H1 (cell line): ENCODE measurements at regions not wholly inside any gene's neighbourhood (a gene's known extent, or its start where the extent isn't known, plus 50 kb on each side); places are given as distances from the start of the nearest gene placed in this dataset.

ENCODE experiments used
- CTCF ChIA-PET: fragments of 300-600 bp; sonication (Branson Sonifier 250); formaldehyde crosslinking; loops from one replicate; lab custom pipeline; 2021; ENCODE audit not compliant: partially characterized antibody; lab: Charles Lee
- POLR2A ChIA-PET: fragments of 300-600 bp; sonication (Branson Sonifier 250); formaldehyde crosslinking; loops from one replicate; lab custom pipeline; 2021; ENCODE audit warnings: inconsistent platforms; ENCODE audit not compliant: partially characterized antibody; lab: Charles Lee
- DNase-seq, 2 experiments: peaks; one replicate each; pipeline versions ENCODE4 v3.0.0 to v3.0.0-alpha.2; 2010 to 2022; ENCODE audit warnings: low spot score in 2 of 2, low read depth in 1 of 2, mixed read lengths in 1 of 2
- FAIRE-seq: peaks from 2 replicates; lab custom pipeline; 2011; peaks lifted over from hg19 to GRCh38; lab: Jason Lieb, UNC
- H2AFZ ChIP-seq: 2 replicates; pipeline ENCODE4 v1.8.1; 2012; ENCODE audit warnings: low read length, inconsistent platforms
- H2AK5ac ChIP-seq: 2 replicates; pipeline ENCODE4 v1.6.1; 2013; ENCODE audit warnings: low read depth, low read length
- H2BK120ac ChIP-seq: replicated peaks from 2 replicates; pipeline ENCODE3; 2013; ENCODE audit warnings: low read depth, low read length, inconsistent platforms
- H2BK12ac ChIP-seq: 2 replicates; pipeline ENCODE4 v1.6.1; 2013; ENCODE audit warnings: low read depth, low read length
- H2BK15ac ChIP-seq: 2 replicates; pipeline ENCODE4 v1.6.1; 2013; ENCODE audit warnings: low read length
- H2BK20ac ChIP-seq: 2 replicates; pipeline ENCODE4 v1.6.1; 2013; ENCODE audit warnings: low read length
- H2BK5ac ChIP-seq: 2 replicates; pipeline ENCODE4 v1.6.1; 2013; ENCODE audit warnings: low read depth, low read length
- H3K14ac ChIP-seq: 2 replicates; pipeline ENCODE4 v1.6.1; 2013; ENCODE audit warnings: inconsistent platforms; ENCODE audit not compliant: insufficient read length
- H3K18ac ChIP-seq: 2 replicates; pipeline ENCODE4 v1.6.1; 2013; ENCODE audit warnings: low read length; ENCODE audit errors: extremely low read depth
- H3K23ac ChIP-seq: 2 replicates; pipeline ENCODE4 v1.6.1; 2013; ENCODE audit warnings: inconsistent platforms; ENCODE audit not compliant: insufficient read length
- H3K23me2 ChIP-seq: 2 replicates; pipeline ENCODE4 v1.6.1; 2013; ENCODE audit warnings: low read depth, low read length
- H3K27ac ChIP-seq: 2 replicates; pipeline ENCODE4 v1.6.1; 2011; ENCODE audit warnings: low read depth, low read length, inconsistent platforms
- H3K27me3 ChIP-seq, 4 experiments: replicated peaks in 1 of 4; 1 replicate in 1 of 4; 2 replicates in 3 of 4; pipeline versions ENCODE4 v1.6.1 to v1.8.1; 2011 to 2013; ENCODE audit warnings: low read length in 3 of 4, mild to moderate bottlenecking in 3 of 4, inconsistent platforms in 2 of 4, mixed read lengths in 2 of 4, moderate library complexity in 1 of 4; ENCODE audit not compliant: control insufficient read depth in 3 of 4, insufficient read depth in 3 of 4; ENCODE audit errors: extremely low read depth in 1 of 4
- H3K36me3 ChIP-seq, 4 experiments: 2 replicates each; pipeline versions ENCODE4 v1.6.1 to v1.8.1; 2011 to 2013; ENCODE audit warnings: mild to moderate bottlenecking in 4 of 4, low read length in 3 of 4, moderate library complexity in 2 of 4, control low read depth in 1 of 4, inconsistent platforms in 1 of 4; ENCODE audit not compliant: insufficient read depth in 4 of 4, control insufficient read depth in 2 of 4
- H3K4ac ChIP-seq: replicated peaks from 2 replicates; pipeline ENCODE3; 2013; ENCODE audit warnings: low read length, low read depth, mixed read lengths, inconsistent platforms; ENCODE audit not compliant: insufficient read length
- H3K4me1 ChIP-seq, 4 experiments: replicated peaks in 1 of 4; 1 replicate in 1 of 4; 2 replicates in 3 of 4; pipeline versions ENCODE4 v1.6.1 to v1.8.1; 2011 to 2013; ENCODE audit warnings: low read length in 3 of 4, inconsistent platforms in 2 of 4, mixed read lengths in 1 of 4; ENCODE audit not compliant: insufficient read depth in 4 of 4, control insufficient read depth in 3 of 4
- H3K4me2 ChIP-seq, 2 experiments: 2 replicates each; pipeline versions ENCODE4 v1.6.1 to v1.8.1; 2011 to 2013; ENCODE audit warnings: low read depth in 2 of 2, low read length in 2 of 2, control low read depth in 1 of 2, inconsistent platforms in 1 of 2, mild to moderate bottlenecking in 1 of 2; ENCODE audit not compliant: insufficient read depth in 1 of 2
- H3K4me3 ChIP-seq, 4 experiments: fragments of 200-600, 300-600 bp in 1 of 4; sonication (generic), shearing (Covaris generic), sonication (Bioruptor Twin) in 1 of 4; 2 replicates each; pipeline versions ENCODE4 v1.5.1 to v1.8.1; 2011 to 2016; ENCODE audit warnings: low read length in 4 of 4, low read depth in 3 of 4, control low read depth in 2 of 4, inconsistent platforms in 2 of 4, mild to moderate bottlenecking in 2 of 4, mixed read lengths in 1 of 4, moderate library complexity in 1 of 4; ENCODE audit not compliant: insufficient read depth in 2 of 4; ENCODE audit errors: extremely low read depth in 1 of 4
- H3K56ac ChIP-seq: replicated peaks from 2 replicates; pipeline ENCODE3; 2013; ENCODE audit warnings: low read depth, mild to moderate bottlenecking, mixed read lengths, low read length, inconsistent platforms; ENCODE audit not compliant: insufficient read length
- H3K79me1 ChIP-seq: 2 replicates; pipeline ENCODE4 v1.6.1; 2013; ENCODE audit warnings: low read depth, low read length, control low read depth
- H3K79me2 ChIP-seq, 2 experiments: 2 replicates each; pipeline versions ENCODE4 v1.6.1 to v1.8.1; 2012 to 2013; ENCODE audit warnings: low read length in 2 of 2, mild to moderate bottlenecking in 2 of 2, inconsistent platforms in 1 of 2; ENCODE audit not compliant: insufficient read depth in 2 of 2, control insufficient read depth in 1 of 2
- H3K9ac ChIP-seq, 4 experiments: replicated peaks in 1 of 4; 1 replicate in 1 of 4; 2 replicates in 3 of 4; pipeline versions ENCODE4 v1.6.1 to v1.8.1; 2011 to 2013; ENCODE audit warnings: low read depth in 3 of 4, low read length in 3 of 4, control low read depth in 2 of 4, mild to moderate bottlenecking in 2 of 4, moderate library complexity in 2 of 4, inconsistent platforms in 1 of 4; ENCODE audit errors: extremely low read depth in 1 of 4
- H3K9me3 ChIP-seq, 2 experiments: 2 replicates each; pipeline versions ENCODE4 v1.6.1 to v1.8.1; 2012 to 2013; ENCODE audit warnings: mild to moderate bottlenecking in 2 of 2, moderate library complexity in 2 of 2, control low read depth in 1 of 2, inconsistent platforms in 1 of 2, low read depth in 1 of 2, low read length in 1 of 2, mixed read lengths in 1 of 2; ENCODE audit not compliant: insufficient read depth in 2 of 2
- H4K20me1 ChIP-seq, 2 experiments: replicated peaks in 1 of 2; 2 replicates each; pipeline versions ENCODE3 to v1.8.1; 2011 to 2013; ENCODE audit warnings: inconsistent platforms in 2 of 2, low read length in 2 of 2, mild to moderate bottlenecking in 1 of 2; ENCODE audit not compliant: insufficient read depth in 2 of 2, control insufficient read depth in 1 of 2
- H4K5ac ChIP-seq: 2 replicates; pipeline ENCODE4 v1.6.1; 2013; ENCODE audit warnings: low read length, low read depth, mixed read lengths, inconsistent platforms; ENCODE audit not compliant: insufficient read length
- H4K8ac ChIP-seq: 2 replicates; pipeline ENCODE4 v1.8.0; 2013; ENCODE audit warnings: mild to moderate bottlenecking, moderate library complexity, low read length, inconsistent platforms; ENCODE audit not compliant: insufficient read depth; ENCODE audit errors: extremely low read depth
- H4K91ac ChIP-seq: replicated peaks from 2 replicates; pipeline ENCODE3; 2013; ENCODE audit warnings: low read length, mixed read lengths, inconsistent platforms; ENCODE audit not compliant: insufficient read length
- ATF2 ChIP-seq: IDR thresholded peaks from 2 replicates; pipeline ENCODE4 v1.6.1; 2012; ENCODE audit warnings: low read length, inconsistent platforms
- CHD2 ChIP-seq: IDR thresholded peaks from 2 replicates; pipeline ENCODE4 v1.6.1; 2012; ENCODE audit warnings: low read length, improper control_type of control experiment
- CTBP2 ChIP-seq: IDR thresholded peaks from 2 replicates; pipeline ENCODE4 v1.7.0; 2011; ENCODE audit warnings: borderline replicate concordance, mild to moderate bottlenecking, moderate library complexity, mixed read lengths, low read length; ENCODE audit not compliant: insufficient read depth, insufficient read length
- CTCF ChIP-seq, 3 experiments: IDR thresholded peaks; 1 replicate in 2 of 3; 2 replicates in 1 of 3; pipeline versions ENCODE4 v1.5.1 to v1.6.1; 2011; ENCODE audit warnings: low read length in 3 of 3, mild to moderate bottlenecking in 3 of 3, inconsistent platforms in 2 of 3, low read depth in 1 of 3, moderate library complexity in 1 of 3; ENCODE audit not compliant: insufficient read depth in 1 of 3; ENCODE audit errors: control extremely low read depth in 1 of 3
- GABPA ChIP-seq: IDR thresholded peaks from 2 replicates; pipeline ENCODE4 v1.6.1; 2011; ENCODE audit warnings: mild to moderate bottlenecking, low read length, moderate library complexity, borderline replicate concordance; ENCODE audit not compliant: insufficient read depth
- KDM1A ChIP-seq: fragments of 200-600, 300-600 bp; sonication (generic); IDR thresholded peaks from 2 replicates; pipeline ENCODE4 v1.7.1; 2016; ENCODE audit warnings: mild to moderate bottlenecking, low read length, borderline replicate concordance
- RAD21 ChIP-seq, 2 experiments: IDR thresholded peaks in 1 of 2; conservative IDR thresholded peaks in 1 of 2; 2 replicates each; pipeline ENCODE4 v1.6.1; 2011; ENCODE audit warnings: low read depth in 2 of 2, low read length in 2 of 2, improper control_type of control experiment in 1 of 2, inconsistent platforms in 1 of 2, mild to moderate bottlenecking in 1 of 2, moderate library complexity in 1 of 2
- RFX5 ChIP-seq: IDR thresholded peaks from 2 replicates; pipeline ENCODE4 v1.6.1; 2011; ENCODE audit warnings: low read depth, low read length, improper control_type of control experiment, borderline replicate concordance
- TCF12 ChIP-seq: IDR thresholded peaks from 2 replicates; pipeline ENCODE4 v1.6.1; 2011; ENCODE audit warnings: low read depth, mild to moderate bottlenecking, low read length
- WGBS, 2 experiments: shearing (Covaris generic) in 1 of 2; methylation state at CpG; one replicate each; pipeline versions ENCODE4 v1.1.6 to v1.1.7; 2013 to 2015; ENCODE audit warnings: low lambda C conversion rate in 2 of 2, mixed read lengths in 2 of 2, inconsistent platforms in 1 of 2, low coverage in 1 of 2, missing lambda C conversion rate in 1 of 2; ENCODE audit not compliant: insufficient replicate concordance in 2 of 2, insufficient coverage in 1 of 2, insufficient read length in 1 of 2; ENCODE audit errors: extremely low coverage in 1 of 2, missing lambda C conversion rate in 1 of 2; 5-methylcytosine and 5-hydroxymethylcytosine counted together

- Histone ChIP-seq H3K23me2 (no peaks in the 10 kb centered on the region), H3K4me1 (no peaks in the 10 kb centered on the region), H3K9me3 (no peaks in the 10 kb centered on the region), H4K20me1 (no peaks in the 10 kb centered on the region), H3K79me1 (no peaks in the 10 kb centered on the region), H3K14ac (no peak overlapping the region), H3K36me3 (no peaks in the 10 kb centered on the region), H2BK15ac (no peak overlapping the region), H2AFZ (no peak overlapping the region), H4K8ac (no peak overlapping the region), H2BK12ac (no peak overlapping the region), H2BK20ac (no peak overlapping the region), H3K9ac (no peak overlapping the region), H4K5ac (no peak overlapping the region), H2AK5ac (no peak overlapping the region), H2BK120ac (no peak overlapping the region), H3K4me3 (no peak overlapping the region), H3K4ac (no peak overlapping the region), H3K79me2 (no peaks in the 10 kb centered on the region), H2BK5ac (no peak overlapping the region), H3K56ac (no peak overlapping the region), H3K27me3 (peaks cover 0 to 1% (median 0%) of the 10 kb centered on the region in 4 experiments; a peak in 1 of 7 replicates), H3K4me2 (no peak overlapping the region), H3K27ac (no peak overlapping the region), H4K91ac (no peak overlapping the region), H3K23ac (no peak overlapping the region), H3K18ac (no peak overlapping the region)
- POLR2A ChIA-PET = no interaction called here
- FAIRE-seq (peak; percentile 24), DNase-seq (peak in 1 of 2 experiments; percentile 56)
- WGBS, 2 experiments = 72% methylated on average over 4 of the region's 4 CpGs; no CpG with 5 or more reads in 1 of the 2 experiments
- CTCF ChIA-PET = interaction anchor here (1.6 to 2.0 kb wide), 4 partner anchors 12 to 214 kb away, joined by 4 to 9 read pairs (median 4); no protein-coding TSS in a partner anchor
- TF ChIP-seq ATF2 (no peak), CHD2 (no peak), KDM1A (no peak), TCF12 (no peak), RFX5 (no peak), CTBP2 (no peak), RAD21 (IDR thresholded peaks at IDR 0.05 in 1 of 2, conservative IDR thresholded peaks at IDR 0.05 in 1 of 2; ENCODE audit: low read depth in 2 of 2, low read length in 2 of 2) (peak; percentile 48 to 59), CTCF (IDR thresholded peaks at IDR 0.05; ENCODE audit: control extremely low read depth in 1 of 3, insufficient read depth in 1 of 3, low read depth in 1 of 3, low read length in 3 of 3) (peak; percentile 55 to 73 (median 61)), GABPA (no peak)
Observed at GRCh38 chr2:75311993-75312392, 112.7 kb upstream of the TACR1 start.
